ENCODE measurements at regions not wholly inside any gene's neighbourhood (a gene's known extent, or its start where the extent isn't known, plus 50 kb on each side); places are given as distances from the start of the nearest gene placed in this dataset.

- TF ChIP-seq, protein P1, sequence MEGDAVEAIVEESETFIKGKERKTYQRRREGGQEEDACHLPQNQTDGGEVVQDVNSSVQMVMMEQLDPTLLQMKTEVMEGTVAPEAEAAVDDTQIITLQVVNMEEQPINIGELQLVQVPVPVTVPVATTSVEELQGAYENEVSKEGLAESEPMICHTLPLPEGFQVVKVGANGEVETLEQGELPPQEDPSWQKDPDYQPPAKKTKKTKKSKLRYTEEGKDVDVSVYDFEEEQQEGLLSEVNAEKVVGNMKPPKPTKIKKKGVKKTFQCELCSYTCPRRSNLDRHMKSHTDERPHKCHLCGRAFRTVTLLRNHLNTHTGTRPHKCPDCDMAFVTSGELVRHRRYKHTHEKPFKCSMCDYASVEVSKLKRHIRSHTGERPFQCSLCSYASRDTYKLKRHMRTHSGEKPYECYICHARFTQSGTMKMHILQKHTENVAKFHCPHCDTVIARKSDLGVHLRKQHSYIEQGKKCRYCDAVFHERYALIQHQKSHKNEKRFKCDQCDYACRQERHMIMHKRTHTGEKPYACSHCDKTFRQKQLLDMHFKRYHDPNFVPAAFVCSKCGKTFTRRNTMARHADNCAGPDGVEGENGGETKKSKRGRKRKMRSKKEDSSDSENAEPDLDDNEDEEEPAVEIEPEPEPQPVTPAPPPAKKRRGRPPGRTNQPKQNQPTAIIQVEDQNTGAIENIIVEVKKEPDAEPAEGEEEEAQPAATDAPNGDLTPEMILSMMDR (IDR thresholded peaks at IDR 0.05): no peak
- TF ChIP-seq EZH2 (IDR thresholded peaks at IDR 0.05; ENCODE audit: borderline replicate concordance, insufficient read depth, low read depth, low read length, poor library complexity, severe bottlenecking): no peak
These were observed 620.7 kb downstream of the RBFOX1 start for GRCh38 chr16:7953360-7953759.
